ENCODE measurements at regions not wholly inside any gene's neighbourhood (a gene's known extent, or its start where the extent isn't known, plus 50 kb on each side); places are given as distances from the start of the nearest gene placed in this dataset.
"Not testable (repeated sequence)": the region's sequence is repeated elsewhere in the genome, so short reads cannot be mapped to it uniquely, and the experiment has no call there.

DNA sequence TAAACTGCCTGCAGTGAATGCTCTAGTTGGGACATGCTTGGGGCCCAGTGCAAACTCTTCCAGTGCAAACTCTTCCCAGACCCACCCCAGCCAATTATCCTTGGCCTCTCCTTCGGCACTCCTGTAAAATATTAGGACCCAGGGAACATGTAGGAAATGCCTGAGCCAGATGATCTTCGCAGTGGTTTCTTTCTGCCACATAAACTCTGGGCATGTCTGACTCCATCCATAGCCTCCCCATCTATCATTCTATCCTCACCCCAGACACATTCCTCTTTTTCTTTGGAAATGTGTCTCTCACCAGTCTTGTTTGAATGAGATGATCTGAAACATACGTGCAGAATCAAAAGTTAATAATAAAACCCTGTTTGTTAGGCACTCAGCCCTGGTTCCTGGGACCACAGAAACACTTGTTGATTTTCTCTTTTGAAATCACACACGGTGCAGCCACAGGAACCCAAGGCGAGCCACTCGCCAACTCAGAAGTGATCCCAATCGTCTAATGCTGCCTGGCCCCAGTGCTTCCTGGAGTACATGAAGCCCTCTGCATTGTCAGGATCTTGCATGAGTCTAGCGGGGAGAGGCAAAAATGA, 108.9 kb upstream of the CST7 start:
- DNase-seq: no peak

DNA sequence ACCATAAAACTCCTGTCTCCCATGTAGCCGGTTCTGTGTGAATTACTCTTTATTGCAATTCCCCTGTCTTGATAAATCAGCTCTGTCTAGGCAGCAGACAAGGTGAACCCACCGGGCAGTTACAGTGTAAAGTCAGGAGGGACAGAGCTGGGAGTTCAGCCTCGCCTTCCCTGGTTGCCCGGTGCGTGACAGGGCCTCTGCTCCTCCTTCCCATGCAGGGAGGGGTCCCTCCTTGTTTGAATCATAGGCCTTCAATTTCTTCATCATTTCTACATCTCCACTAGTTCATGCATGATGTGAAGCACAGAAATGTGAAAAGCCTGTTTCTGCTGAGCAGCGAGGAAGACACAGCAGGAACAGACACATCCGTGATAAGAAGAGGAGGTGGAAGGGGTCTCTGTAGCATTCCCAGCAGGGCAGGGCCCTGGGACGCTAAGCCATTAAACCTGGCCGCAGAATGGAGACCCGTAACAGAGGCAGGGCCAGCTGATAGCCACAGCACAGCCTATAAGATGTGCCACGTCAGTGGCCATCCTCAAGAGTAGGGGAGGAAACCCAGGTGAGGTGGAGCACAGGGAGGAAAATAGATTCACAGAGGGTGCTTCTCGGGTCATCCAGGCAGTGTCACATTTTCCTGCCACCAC, 106.7 kb upstream of the CST7 start:
- DNase-seq: no peak

DNA sequence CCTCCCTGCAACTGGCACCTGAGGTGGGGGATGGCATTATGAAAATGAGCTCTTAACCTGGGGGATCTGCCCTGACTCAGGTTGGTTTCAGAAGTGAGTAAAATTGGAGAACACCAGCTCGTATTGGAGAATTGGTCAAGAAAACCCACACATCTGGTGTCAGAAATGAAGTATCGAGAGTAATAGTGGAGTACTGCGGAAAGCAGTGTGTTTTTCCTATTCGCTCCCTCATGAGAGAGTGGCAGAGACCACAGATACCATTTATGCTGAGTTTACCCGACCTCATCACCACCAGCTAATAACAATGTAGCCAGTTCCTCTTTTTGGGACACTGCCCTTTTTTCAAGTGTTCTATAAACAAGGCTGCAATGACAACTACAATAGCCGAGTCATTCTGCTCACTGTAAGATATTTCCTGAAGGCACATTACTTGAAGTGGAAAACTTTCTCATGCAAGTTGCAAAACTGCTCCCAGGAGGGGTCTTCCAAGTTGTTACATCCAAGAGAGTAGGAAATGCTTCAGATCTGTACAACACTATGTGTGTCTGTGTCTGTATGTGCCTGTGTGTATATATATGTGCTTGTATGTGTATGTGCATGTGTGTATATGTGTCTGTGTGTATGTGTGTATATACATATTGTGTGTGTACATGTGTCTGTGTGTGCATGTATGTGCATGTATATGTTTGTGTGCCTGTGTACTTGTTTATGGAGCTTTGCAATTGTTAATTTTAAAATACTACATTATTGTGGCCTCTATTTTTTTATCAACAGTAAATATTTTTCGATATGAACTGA, 106.0 kb upstream of the CST7 start:
- no peak for DNase-seq

DNA sequence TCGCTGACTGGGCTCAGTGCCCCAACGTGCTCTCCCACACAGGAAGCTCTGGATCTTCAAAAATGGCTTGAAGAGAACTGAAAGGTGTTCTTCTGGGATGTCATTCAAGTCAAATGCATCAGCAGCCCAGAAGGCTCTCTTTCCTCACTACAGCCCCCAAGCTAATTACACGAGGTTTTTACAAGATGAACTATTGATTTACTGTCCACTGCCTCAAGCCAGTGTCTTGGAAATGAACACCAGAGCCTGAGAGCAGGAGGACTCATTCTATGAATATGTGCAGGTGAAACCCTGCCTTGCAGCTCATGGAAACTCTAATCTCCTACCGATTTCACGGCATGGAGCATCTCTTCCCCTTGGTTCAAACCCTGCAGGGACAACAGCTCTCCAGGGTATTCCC, 98.9 kb upstream of the CST7 start:
- no peak for DNase-seq

DNA sequence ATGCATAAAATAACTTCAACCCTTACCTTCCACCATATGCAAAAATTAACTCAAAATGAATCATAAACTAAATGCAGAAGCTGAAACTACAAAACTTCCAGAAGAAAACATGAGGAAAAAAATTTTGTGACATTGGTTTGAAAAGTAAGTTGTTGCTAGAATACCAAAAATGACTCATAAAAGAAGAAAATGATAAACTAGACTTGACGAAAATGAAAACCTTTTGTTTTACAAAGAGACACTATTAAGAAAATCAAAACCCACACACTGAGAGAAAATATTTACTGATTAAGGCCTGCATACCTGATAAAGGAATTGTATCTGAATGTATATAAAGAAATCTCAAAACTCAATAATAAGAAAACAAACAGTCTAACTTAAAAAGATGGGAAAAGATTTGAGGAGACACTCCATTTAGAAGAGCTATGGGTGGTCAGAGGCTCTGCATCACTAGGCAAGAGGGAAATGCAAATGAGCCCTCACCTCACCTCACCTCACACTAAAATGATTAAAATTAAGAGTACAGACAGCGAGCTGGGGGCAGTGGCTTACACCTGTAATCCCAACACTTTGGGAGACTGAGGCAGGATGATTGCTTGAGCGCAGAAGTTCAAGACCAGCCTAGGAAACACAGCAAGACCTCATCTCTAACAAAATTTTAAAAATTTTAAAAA, 97.6 kb upstream of the CST7 start:
- DNase-seq: no peak

DNA sequence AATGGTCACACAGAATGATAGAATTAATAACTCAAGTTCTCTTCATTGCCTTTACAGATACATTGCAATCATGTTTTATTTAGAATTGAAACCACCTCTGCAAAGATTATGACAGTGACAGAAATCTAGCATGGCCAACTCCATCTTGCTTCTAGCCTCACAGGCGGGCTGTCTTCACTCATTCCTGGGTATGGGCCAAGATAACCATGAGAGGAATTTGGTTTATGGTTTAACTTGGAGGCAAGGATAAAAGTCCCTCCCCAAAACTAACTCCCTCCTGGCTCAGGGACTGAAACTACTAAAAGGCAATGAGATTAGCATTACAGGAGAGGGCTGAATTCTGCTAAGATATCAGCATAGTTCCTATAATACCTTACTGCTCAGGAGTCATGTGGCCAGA, 95.2 kb upstream of the CST7 start:
- DNase-seq: no peak

DNA sequence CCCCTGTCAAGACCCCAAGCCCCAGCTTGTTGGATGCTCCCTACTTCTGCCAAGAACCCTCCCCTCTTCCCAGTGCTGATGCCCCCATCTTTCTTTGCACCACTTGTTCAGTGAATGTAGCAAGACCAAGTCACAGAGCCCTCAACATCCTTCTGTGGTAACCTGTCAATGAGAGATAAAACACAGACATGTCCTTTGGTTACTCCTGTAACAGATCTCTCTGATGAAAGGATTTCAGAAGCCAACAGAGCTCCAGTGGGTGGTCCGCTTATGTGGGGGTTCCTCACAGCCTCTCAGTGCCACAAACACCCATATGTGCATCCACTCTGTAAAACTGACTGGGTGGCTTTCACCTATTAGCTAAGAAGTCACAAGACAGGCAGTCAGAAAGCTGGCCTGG, 93.2 kb upstream of the CST7 start:
- DNase-seq: no peak

DNA sequence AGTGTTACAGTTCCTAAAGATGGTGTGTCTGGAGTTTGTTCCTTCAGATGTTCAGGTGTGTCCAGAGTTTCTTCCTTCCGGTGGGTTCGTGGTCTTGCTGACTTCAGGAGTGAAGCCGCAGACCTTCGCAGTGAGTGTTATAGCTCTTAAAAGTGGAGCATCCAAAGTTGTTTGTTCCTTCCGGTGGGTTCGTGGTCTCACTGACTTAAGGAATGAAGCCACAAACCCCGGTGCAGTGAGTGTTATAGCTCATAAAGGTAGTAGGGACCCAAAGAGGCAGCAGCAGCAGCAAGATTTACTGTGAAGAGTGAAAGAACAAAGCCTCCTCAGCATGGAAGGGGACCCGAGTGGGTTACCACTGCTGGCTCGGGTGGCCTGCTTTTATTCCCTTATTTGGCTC, 90.6 kb upstream of the CST7 start:
- DNase-seq: not testable (repeated sequence)

DNA sequence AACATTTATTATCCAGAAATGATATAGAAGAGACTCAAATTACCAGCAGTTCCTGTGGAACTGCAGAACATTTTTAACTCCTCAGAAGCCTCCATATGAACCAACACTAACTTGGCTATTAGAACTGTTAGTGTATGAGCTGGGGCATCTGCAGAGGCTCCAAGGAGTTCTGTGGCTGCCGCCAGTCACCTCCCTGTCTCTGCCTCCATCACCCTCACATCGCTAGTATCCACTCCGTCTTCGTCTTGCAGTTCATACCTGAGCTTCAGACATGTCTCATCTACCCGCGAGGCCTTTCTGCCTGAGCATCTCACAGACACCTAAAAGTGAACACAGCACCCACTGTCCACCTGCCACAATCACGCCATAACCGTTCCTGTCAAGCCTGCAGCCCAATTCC, 89.5 kb upstream of the CST7 start:
- no peak for DNase-seq

DNA sequence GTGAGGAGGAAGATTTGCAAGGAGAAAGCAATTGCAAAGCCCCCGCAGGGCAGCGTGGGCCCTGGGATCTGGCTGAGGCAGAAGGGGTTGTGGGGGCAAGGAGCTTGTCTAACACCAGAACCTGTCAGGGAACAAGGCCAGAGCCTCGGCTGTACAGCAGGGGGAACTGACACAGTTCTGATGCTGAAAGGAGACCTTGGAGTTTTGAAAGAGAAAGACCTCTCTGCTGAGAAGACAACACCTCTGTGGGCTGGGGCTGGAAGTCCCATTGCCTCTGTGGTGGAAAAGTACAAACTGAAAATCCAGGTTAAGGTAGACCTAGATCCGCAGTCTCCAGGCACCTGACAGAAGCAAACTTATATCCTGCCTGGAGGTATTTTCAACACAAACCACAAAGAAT, 86.9 kb upstream of the CST7 start:
- no peak for DNase-seq

DNA sequence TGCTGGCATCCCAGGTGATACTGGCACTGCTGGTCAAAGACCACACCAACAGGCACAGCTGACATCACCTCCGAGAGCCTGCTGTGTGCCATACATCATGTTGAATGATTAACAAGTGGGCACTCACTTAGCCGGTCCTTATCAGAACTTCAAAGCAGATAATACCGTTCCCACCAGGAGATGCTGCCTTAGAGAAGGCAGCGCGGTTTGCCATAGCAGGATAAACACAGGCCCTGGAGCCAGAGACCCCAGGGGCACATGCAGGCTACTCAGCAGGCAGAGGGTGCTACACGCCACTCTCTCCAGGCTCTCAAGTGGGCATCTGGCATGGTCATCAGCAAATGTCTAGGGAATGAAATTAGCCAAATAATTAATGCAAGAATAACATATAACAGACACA, 86.5 kb upstream of the CST7 start:
- no peak for DNase-seq

DNA sequence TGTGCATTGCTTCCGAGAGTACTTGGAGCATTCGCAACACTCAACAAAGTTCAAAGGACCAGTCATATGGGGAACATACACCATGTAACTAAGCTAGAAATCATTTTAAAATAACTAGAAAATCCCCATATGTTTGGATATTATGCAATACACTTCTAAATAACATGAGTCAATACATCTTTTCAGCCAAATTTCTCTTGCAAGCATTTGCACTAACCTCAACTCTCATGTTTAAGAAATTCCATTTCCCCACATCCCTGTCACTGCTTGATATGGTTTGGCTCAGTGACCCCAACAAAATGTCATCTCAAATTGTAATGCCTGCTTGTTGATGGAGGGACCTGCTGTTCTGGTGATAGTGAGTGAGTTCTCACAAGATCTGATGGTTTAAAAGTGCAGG, 85.7 kb upstream of the CST7 start:
- no peak for DNase-seq

DNA sequence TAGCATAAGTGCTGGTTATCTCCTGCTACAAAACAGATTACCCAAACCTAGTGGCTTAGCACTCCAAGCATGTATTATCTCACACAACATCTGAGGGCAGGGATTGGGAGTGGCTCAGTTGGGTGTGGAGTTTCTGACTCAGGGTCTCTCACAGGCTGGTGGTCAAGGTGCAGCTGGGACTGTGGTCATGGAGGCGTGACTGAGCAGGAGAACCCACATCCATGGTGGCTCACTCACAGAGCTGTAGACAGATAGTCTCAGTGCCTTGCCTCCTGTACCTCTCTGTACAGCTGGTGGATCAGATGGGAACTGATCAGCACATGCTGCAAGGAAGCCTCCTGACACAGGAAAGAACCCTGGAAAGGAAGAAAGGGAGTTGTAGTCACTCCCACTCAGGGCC, 83.1 kb upstream of the CST7 start:
- no peak for DNase-seq

DNA sequence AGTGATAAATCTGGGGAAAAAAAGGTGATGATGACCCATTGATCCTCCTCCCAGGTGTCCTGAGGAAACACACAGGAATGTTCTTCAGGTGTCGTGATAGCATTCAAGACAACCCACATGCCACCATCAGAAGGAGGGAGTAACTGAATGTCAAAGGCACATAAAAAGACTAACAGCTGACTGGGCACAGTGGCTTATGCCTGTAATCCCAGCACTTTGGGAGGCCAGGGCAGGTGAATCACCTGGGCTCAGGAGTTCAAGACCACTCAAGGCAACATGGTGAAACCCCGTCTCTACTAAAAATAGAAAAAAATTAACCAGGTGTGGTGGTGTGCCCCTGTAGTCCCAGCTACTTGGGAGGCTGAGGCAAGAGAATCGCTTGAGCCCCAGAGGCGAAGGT, 82.3 kb upstream of the CST7 start:
- DNase-seq: no peak

DNA sequence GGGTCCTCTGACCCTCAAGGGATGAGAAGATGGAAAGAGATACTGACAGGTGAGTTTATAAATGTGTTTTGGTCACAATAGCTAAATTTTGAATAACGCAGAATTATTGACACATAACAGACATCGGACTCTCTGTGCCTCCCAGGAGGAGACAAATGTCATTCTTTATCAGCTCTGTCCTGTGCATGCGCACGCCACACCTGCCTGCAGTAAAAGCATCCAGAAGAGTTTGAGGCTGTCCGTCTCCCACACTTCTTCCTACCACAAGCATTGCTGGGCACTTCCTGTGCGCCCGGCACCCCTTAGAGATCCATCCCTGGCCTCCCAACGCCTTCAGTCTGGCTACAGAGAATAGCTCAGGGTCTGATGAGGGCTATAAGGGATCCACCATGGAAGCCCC, 81.5 kb upstream of the CST7 start:
- no peak for DNase-seq

DNA sequence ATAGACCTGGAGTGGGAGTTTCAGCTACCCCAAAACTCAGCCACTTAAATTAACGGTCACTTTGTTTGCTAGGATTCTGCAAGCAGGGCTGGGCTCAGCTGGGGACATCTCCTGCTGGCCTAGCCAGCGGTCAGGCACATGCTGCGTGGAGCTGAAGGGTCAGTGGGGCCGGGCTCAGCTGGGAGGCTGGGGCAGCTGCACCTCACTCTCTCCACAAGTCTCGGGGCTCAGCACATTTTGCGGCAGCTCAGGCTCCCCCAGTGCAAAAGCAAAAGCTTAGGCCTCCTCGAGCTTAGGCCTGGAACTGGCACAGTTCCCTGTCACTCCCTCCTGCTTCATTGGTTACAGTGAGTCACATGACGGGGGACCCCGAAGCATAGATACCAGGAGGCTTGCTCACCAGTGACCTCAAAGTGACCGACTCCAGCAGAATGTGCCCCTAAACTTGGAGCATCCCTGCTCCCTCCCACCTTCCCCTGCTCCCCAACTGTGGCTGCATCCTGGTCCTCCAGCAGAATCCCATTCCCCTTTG, 80.6 kb upstream of the CST7 start:
- DNase-seq: no peak

DNA sequence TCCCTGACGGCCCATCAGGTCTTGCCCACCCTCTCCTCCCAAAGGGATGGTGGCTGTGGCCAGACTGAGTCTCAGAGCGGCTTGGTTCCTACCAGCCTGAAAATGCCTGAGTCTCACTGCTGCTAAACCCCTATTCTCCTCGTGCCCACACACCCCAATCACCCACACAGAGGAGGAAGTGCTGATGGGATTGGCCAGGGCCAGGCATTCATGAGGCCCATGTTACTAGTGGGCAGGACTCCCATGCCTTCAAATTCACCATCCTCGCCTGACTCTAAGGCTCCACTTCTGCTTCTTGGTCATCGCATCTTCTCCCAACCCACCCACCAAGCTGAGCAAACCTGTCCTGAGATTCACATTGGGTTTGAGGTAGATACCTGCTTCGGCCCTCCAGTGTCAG, 80.1 kb upstream of the CST7 start:
- no peak for DNase-seq

DNA sequence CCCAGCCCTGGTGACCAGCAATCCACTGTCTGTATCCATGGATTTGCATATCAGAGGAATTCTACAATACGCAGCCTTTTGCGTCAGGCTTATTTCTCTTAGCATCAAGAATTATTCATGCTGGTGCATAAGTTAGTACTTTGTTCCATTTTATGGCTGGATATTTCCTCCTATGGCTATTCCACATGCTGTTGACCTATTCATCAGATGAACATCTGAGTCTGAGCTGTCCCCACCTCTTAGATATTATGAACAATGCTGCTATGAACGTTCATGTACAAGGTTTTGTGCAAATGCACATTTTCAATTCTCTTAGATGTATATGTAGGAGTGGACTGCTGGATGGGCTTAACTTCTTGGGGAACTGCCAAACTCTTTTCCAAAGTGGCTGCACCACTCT, 79.0 kb upstream of the CST7 start:
- no peak for DNase-seq

DNA sequence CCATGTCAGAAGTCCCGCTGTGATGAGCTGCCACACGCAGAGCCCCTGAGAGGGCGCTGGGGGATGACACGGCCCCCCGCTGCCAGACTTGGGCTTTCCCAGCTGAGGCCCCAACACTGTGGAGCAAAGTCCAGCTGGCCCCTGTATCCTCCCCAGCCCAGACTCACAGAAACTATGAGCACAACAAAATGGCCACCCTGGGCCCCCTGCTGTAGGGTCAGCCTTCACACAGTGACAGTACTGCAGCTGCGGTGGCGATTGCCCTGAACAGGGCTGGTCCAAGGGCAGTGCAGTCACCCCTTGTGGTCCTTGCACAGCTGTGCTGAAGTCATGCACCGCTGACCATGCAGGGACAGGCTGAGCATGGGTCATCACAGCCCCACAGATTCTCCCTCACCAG, 78.2 kb upstream of the CST7 start:
- DNase-seq: no peak

DNA sequence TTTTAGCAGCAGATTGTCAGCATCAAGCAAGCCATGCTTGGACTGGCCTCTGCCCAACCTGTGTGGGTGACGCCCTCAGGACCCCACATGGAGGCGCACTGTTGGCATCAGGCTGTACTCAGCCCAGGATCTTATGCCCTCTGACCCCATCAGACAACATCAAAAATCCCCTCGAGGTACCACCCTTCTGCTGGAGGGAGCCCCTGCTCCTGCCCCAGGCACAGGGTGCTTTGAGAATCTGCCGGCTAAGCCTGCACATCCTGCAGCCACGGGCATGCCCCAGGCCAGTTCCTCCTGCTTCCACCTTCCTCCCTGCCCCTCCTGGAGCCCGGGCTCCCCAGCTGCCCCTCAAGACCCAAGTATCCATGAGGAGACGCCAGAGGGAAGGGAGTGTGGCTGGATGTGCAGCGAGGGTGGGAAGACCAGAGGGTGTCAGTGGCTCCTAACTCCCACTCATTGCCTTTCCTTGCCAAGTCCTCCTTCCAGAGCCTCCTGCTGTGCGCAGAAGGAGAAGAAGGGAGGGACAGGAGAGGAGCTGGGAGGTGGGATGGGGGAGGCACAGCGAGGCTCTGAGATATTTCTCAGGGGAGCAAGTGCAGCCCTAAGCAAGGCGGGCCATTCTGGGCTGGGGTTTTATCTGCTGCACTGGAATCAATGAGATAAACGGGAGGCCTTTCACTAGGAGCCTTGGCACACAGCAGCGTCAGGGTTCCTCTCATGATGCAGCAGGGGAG, 77.4 kb upstream of the CST7 start:
- DNase-seq: no peak

DNA sequence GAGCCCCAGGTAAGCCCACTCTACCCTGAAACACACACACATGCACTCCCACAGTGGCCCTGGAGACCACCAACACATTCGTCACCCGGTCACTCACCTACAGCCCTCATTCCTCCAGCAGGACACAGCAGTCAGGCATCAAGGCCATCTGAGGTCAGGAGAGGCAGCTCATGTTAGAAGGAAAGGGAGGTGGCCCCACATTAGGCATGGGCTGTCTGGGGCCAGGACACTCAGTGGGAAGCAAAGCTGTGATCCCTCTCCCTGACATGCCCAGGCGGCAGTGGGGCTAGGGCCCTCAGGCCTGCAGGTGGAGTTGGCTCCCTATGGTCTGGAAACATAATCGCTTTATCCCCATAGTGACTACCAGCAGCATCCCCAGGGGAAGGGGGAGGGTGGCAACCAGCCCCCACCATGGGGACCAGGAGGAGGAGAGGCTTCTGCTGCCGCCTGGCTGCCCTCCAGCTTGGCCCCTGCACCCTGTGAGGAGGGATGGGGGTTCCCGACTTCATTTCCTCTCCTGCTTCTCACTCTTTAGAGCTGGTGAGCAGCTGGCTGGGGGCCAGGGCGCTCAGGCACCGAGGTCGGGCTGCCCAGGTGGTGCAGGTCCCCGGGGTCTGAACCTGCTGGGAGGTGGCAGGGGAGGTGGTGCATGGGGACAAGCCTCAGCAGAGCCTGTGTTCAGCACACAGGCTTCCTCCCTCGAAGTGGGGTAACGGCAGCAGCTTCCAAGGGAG, 76.6 kb upstream of the CST7 start:
- no peak for DNase-seq

DNA sequence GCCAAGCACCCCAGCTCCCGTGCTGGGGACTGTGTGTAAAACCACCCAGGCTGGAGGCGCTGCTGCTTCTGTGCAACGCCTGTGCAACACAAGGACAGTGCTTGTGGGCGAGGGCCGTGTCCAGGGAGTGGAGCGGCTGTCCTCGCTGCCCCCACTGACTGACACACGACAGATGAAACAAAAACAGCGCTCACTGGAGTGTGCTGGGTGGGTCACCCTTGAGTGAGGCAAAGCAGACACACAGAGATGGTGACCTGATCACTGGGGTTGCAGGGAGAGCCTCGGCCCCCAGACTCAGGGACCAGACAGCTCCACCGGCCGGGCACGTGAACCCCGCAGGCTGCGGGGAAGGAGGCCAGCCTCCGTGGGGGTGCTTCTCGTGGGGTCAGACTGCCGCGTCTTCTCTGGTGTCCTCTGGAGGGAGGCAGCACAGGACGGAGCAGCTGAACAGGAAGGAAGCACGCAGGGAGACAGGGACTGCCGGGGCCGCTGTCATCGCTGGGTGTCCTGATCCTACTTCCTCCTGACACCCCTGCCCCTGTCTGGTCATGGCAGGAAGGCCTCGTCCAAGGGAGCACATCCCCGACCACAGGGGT, 75.9 kb upstream of the CST7 start:
- no peak for DNase-seq
